Prostate gland (tissue), 2 donors: ENCODE measurements at regions not wholly inside any gene's neighbourhood (a gene's known extent, or its start where the extent isn't known, plus 50 kb on each side); places are given as distances from the start of the nearest gene placed in this dataset.
"Not testable (repeated sequence)": the region's sequence is repeated elsewhere in the genome, so short reads cannot be mapped to it uniquely, and the experiment has no call there.

ENCODE experiments used
- DNase-seq: peaks from one replicate; pipeline ENCODE4 v3.0.0-alpha.2; 2019; ENCODE audit warnings: low spot score
- H3K27ac ChIP-seq, 2 donors: fragments of 200-600 bp; sonication (generic); 2 replicates each; pipeline ENCODE4 v1.5.1; 2017 to 2019
- H3K27me3 ChIP-seq: fragments of 200-600 bp; sonication (generic); replicated peaks from 2 replicates; pipeline ENCODE4 v1.5.1; 2019; ENCODE audit not compliant: insufficient read depth
- H3K36me3 ChIP-seq, 2 donors: fragments of 200-600 bp; sonication (generic); 1 replicate in 1 of 2; 2 replicates in 1 of 2; pipeline versions ENCODE4 v1.5.1 to v1.8.1; 2017 to 2019
- H3K4me1 ChIP-seq: fragments of 200-600 bp; sonication (generic); replicated peaks from 2 replicates; pipeline ENCODE4 v1.5.1; 2019
- H3K4me3 ChIP-seq, 2 donors: fragments of 200-600 bp; sonication (generic); 2 replicates each; pipeline ENCODE4 v1.5.1; 2017 to 2019
- H3K9me3 ChIP-seq: fragments of 200-600 bp; sonication (generic); 2 replicates; pipeline ENCODE4 v1.5.1; 2017
- WGBS: methylation state at CpG from one replicate; pipeline ENCODE4 v1.1.5; 2018; 5-methylcytosine and 5-hydroxymethylcytosine counted together
- intact Hi-C: fragments of 100-400 bp; cut with DNase I; formaldehyde crosslinking; loops from one replicate; pipeline ENCODE4 v1.14.2; 2022

DNA sequence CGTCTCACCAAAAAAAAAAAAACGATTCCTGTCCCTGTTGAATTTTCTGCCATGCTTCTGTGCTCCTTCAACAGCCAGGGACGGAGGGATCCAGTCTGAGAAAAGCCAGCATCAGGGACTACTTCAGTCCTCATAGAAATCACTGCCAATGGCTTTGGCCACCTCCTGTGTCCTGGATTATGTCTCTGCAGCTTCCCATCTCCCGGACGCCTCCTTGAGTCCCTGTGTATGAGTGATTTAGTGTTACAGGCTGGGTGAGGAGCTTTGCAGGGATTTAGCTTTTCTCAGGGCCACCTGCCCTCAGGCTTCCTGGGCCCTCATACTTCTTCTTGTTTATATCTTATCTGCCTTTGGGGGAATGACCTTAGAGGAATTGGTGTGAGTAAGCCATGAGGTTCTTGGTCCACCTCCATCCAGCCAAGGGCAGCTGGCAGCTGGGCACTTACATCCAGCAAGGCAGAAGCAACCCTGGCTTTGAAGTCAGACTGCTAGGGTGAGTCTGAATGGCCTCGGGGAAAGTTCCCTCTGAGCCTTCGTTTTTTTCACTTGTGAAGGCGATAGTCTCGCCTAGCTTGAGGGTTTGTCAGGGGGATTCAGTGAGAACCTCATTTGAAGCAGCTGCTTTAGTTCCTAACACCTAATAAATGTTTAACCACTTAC, 65.6 kb downstream of the NPIPB11 start:
- WGBS, result 80% methylated on average over 7 of the region's 9 CpGs
- H3K9me3 ChIP-seq, intact Hi-C loops, H3K4me1 ChIP-seq, DNase-seq, H3K27me3 ChIP-seq, H3K4me3 ChIP-seq, H3K27ac ChIP-seq, H3K36me3 ChIP-seq: not testable (repeated sequence)

DNA sequence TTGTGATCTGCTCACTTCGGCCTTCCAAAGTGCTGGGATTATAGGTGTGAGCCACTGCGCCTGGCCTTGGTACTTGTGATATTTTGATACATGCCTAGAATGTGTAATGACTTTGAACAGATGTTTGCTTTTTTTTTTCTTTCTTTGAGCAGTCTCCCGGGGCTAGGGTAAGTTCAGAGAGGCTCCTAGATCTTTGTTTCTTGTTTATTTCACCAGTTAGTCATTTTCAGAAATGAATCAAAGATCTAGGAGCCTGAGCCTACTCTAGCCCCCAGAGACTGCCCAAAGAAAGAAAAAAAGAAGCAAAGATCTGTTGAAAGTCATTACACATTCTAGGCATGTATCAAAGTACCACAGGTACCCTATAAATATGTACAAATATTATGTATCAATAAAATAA, 66.3 kb downstream of the NPIPB11 start:
- WGBS, result 78% methylated on average over 3 of the region's 3 CpGs
- H3K4me3 ChIP-seq, H3K9me3 ChIP-seq, H3K27me3 ChIP-seq, H3K27ac ChIP-seq, DNase-seq, intact Hi-C loops, H3K4me1 ChIP-seq, H3K36me3 ChIP-seq: not testable (repeated sequence)

DNA sequence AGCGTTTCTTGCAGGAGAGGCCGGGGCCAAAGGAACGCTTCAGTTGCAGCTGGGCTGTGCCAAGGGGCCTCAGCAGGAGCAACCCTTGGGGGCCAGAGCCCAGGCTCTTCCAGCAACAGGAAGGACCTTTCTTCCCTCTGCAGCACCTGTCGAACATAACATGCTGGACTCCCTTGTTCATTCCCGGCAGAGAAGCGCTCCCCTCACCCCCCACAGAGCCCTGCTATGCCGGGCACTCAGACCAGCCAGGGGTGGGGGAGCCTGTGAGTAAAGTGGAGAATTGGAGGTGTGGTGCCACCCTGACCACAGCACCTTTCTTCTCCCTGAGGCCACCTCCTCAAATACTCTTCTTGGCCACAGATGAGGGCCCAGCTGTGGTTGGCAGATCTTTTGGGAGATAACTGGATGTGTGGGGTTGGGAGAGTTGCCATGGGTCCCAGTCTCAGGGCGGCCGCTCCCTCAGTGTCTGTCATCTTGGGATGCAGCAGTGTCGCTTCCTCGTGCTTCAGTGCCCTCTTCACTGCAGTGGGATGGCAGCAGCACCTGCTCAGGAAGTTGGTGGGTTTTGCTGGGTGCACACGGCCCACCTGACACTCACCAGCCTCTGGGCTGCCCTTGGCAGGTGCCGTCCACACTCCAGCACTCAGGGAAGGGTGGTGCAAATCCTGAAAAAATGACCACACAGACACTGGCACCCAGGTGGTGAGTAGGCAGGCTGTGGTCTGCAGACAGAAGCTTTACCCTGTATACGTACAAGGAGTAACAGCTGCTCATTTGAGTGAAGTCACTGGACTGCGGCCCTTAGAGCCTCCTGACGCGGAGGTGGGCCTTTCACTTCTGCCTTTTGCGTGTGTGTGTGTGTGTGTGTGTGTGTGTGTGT, 67.5 kb downstream of the NPIPB11 start:
- H3K9me3 ChIP-seq, H3K27ac ChIP-seq, H3K36me3 ChIP-seq, H3K4me3 ChIP-seq, H3K4me1 ChIP-seq, intact Hi-C loops, H3K27me3 ChIP-seq, DNase-seq: not testable (repeated sequence)
- WGBS, result 81% methylated on average over 17 of the region's 18 CpGs

DNA sequence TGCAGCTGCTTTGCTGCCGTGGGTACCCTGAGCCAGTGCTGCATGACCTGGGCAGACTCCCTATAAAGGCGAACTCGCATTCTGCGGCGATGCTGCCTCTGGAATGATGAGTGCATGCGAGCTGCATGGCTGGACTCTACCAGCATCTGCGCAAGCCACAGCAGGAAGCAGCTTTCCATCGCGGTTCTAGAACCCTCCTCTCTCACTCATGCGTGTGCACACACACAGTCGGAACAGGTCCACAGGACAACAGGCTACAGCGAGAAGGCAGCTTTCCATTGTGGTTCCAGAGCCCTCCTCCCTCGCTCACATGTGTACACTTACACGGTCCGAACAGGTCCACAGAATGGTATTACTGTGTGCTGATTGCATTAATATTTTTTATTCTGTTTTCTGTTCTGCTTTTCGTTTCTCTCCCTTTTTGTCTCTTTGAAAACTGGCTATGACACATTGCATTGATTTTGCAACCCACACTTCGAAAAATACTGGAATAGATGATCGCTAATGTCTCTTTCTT, 69.1 kb downstream of the NPIPB11 start:
- 88% methylated on average over 18 of the region's 18 CpGs for WGBS
- H3K27ac ChIP-seq, H3K9me3 ChIP-seq, H3K4me1 ChIP-seq, intact Hi-C loops, DNase-seq, H3K4me3 ChIP-seq, H3K36me3 ChIP-seq, H3K27me3 ChIP-seq: not testable (repeated sequence)

DNA sequence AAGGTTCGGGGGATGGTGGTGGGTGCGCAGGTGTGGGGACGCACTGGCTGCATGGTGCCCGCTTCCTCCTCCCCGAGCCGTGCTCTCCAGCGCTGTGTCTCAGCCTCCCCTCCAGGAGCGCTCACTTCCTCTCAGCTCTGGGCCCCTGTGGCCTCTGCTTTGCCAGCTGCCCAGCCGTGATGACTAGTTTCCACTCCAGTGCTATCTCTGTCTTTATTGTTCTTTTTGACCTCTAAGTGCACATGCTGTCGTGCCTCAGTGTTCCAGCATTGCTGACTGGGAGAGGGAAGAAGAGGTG, 71.0 kb downstream of the NPIPB11 start:
- H3K4me3 ChIP-seq, H3K27ac ChIP-seq, DNase-seq, H3K27me3 ChIP-seq, H3K36me3 ChIP-seq, H3K4me1 ChIP-seq, intact Hi-C loops, H3K9me3 ChIP-seq: not testable (repeated sequence)
- WGBS, result 82% methylated on average over 10 of the region's 10 CpGs

DNA sequence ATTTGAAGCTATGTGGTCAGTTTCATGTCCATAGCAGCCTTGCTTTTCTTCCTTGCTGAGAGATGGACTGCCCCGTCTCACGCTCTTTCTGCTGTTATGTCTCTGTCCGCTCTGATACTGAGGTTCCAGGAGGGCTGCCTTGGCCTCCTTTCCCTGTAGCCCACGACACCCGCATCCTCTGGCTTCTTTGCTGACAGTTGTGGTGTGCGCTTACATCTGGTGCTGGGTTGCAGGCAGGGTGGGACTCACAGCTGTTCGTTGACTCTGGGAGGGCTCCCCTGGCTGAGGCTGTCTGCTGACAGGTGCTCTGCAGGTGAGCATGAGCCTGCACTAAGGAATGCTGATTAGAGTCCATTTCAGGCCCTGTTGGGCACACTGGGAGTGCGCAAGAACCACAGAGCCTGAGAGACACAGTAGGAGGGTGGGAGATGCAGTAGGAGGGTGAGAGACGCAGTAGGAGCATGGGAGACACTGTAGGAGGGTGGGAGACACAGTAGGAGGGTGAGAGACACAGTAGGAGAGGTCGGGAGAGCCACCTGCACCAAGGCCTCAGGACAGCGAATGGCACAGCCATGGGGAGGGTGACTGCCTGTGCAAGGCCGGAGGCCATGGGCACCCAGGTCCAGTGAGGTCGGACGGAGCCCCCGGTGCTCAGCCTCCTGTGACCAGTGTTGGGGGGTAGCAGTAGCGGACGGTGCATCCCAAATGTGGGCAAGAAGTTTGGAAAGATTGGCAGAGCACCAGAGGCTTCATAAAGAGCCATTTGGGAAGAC, 71.5 kb downstream of the NPIPB11 start:
- WGBS, result 90% methylated on average over 17 of the region's 17 CpGs
- intact Hi-C loops, DNase-seq, H3K36me3 ChIP-seq, H3K27me3 ChIP-seq, H3K4me3 ChIP-seq, H3K4me1 ChIP-seq, H3K9me3 ChIP-seq, H3K27ac ChIP-seq: not testable (repeated sequence)

DNA sequence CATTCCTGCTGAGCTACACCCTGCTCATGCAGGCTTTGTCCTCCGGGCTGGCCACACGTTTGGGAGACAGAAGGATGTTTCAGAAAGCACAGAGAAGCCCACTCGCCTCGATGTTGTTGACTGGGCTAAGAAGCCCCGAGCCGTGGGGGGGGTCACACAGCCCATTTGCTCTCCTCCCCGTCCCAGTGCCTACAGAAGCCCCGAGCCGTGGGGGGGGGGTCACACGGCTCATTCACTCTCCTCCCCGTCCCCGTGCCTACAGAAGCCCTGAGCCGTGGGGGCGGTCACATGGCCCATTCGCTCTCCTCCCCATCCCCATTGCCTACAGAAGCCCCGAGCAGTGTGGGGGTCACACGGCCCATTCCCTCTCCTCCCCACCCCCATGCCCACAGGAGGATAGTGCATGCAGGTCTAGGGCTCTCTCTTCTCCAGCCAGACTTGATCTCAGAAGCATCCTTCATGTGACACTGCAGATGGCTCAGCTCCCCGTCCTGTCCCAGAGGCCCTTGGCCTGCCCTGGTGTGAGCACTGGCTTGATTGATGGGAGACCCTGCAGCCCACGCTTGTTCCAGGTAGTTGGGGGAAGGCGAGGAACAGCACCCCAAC, 72.9 kb downstream of the NPIPB11 start:
- H3K36me3 ChIP-seq, DNase-seq, H3K4me3 ChIP-seq, H3K4me1 ChIP-seq, H3K9me3 ChIP-seq, intact Hi-C loops, H3K27me3 ChIP-seq, H3K27ac ChIP-seq: not testable (repeated sequence)
- WGBS, result 88% methylated on average over 17 of the region's 20 CpGs

DNA sequence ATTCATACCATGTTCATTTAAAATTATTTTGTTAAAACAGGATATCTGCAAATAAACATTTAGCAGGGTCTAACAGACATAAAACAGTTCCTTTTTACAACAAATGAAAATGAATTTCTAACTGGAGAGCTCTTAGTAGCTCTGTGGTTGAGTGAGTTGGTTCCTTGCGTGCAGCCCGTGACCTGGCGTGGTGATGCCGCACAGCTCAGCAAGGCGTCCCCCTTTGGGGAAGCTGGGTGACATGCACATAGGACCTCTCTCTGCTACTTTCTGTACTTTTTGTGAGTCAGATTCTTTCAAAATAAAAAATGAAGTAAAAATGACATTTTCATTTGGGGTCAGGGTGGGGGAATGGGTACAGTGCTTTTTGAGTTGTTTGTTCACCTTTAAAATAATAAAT, 75.9 kb downstream of the NPIPB11 start:
- H3K27me3 ChIP-seq, H3K9me3 ChIP-seq, H3K4me3 ChIP-seq, H3K27ac ChIP-seq, intact Hi-C loops, DNase-seq, H3K36me3 ChIP-seq, H3K4me1 ChIP-seq: not testable (repeated sequence)
- WGBS, result 100% methylated on average over 5 of the region's 5 CpGs

DNA sequence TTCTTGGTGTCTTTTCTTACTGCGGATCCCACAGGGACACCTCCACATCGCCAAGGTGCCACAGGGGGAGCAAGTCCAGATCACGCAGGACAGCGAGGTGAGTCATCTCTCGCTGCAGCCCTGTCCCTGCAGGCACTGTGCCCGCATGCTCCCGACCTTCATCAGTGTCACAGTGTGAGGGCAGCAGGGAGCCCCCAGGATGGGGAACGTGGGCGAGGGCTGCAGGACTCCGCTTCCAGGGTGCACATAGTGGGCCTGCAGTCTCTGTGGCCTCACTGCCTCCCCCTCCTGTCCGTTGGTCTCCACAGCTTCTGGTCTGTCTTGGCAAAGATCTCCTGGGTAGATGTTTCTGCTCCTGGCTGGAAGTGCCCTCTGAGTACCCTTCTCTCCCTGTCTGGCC, 78.0 kb downstream of the NPIPB11 start:
- DNase-seq, H3K36me3 ChIP-seq, H3K27ac ChIP-seq, H3K27me3 ChIP-seq, H3K4me3 ChIP-seq, H3K4me1 ChIP-seq, intact Hi-C loops, H3K9me3 ChIP-seq: not testable (repeated sequence)
- WGBS, result 70% methylated on average over 7 of the region's 11 CpGs

DNA sequence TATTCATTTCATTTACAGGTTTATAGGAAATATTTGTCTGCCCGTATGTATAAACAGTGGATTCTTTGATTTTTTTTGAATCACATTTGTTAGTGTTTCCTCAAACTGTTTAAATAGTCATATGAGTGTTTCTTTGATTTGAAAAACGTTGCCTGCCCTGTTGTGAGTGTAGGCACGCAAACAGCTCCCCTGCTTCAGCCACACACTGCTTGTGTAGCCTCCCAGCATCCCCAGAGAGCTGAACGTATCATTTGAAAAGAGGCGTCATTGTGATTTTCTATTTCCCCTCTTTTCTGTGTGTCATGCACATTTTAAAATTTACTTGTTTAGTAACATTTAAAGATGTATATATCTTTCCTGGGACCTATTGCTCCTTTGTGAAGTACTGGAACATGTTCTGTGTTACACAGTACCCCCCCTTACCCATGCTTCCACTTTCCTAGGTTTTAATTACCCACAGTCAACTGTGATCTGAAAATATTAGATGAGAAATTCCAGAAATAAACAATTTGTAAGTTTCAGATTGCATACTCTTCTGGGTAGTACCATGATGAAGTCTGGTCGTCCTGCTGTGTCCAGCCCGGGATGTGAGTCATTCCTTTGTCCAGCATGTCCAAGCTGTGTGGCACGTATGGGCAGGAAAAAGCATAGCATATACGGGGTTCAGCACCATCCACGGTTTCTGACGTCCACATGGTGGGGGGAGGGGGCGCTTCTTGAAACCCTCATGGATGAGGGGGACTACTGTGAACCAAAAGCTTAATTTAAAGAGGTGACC, 78.7 kb downstream of the NPIPB11 start:
- H3K4me1 ChIP-seq, intact Hi-C loops, H3K27me3 ChIP-seq, H3K4me3 ChIP-seq, H3K9me3 ChIP-seq, H3K27ac ChIP-seq, DNase-seq, H3K36me3 ChIP-seq: not testable (repeated sequence)
- 45% methylated on average over 12 of the region's 12 CpGs for WGBS

DNA sequence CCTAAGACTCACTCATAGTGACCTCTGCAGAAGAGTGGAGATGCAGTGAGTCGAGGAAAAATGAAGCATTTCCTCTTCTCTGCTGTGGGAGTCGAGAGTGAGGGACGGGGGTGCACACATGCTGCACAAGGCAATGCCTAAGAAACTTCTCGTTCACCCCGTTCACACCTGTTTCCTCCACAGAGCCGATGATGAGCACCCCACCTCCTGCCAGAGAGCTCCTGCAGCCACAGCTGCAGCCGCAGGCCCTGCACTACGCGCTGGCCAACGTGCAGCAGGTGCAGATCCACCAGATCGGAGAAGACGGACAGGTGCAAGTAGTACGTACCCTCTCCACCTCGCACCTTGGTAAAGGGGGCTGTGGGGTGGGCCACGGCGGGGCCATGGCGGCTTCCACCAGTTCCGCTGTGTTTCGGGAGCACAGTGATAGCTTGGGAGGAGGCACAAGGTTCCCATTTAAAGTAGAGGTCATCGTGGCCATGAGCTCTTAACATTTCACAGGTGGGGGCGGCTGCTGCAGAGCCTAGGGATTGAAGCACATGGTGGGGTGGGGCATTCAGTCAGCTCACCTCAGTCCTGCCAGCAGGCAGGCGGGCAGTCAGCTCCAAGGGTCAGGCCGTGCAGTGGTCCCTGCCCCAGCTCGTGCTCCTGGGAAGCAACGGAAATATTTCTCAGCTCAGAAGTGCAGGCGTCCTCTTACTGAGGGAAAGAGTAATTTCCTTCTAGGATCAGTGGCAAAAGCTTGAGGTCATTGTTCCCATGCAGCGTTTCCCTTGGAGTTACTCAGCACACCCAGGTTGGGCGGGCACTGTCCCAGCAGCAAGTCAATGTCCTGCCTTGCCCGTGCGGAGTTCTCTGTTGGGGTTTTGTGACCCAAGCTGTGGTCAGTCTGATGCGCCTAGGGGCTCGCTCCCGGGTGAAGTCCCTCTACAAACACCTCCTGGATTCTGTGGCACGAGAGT, 80.1 kb downstream of the NPIPB11 start:
- DNase-seq, H3K4me1 ChIP-seq, H3K9me3 ChIP-seq, H3K4me3 ChIP-seq, H3K27ac ChIP-seq, H3K27me3 ChIP-seq, H3K36me3 ChIP-seq, intact Hi-C loops: not testable (repeated sequence)
- 83% methylated on average over 29 of the region's 34 CpGs for WGBS
